CD14-positive monocyte (primary cell): ENCODE measurements at regions not wholly inside any gene's neighbourhood (a gene's known extent, or its start where the extent isn't known, plus 50 kb on each side); places are given as distances from the start of the nearest gene placed in this dataset.

ENCODE experiments used
- DNase-seq, 3 donors: peaks; one replicate each; pipeline ENCODE4 v3.0.0-alpha.2; 2011 to 2022
- H2AFZ ChIP-seq: 2 replicates; pipeline ENCODE4 v1.6.0; 2012; ENCODE audit warnings: mild to moderate bottlenecking, low read depth, low read length, inconsistent platforms; ENCODE audit not compliant: insufficient read depth, poor library complexity, severe bottlenecking
- H3K27ac ChIP-seq, 2 donors: 1 replicate in 1 of 2; 2 replicates in 1 of 2; pipeline ENCODE4 v1.5.1; 2012 to 2013; ENCODE audit warnings: low read length in 2 of 2, control low read depth in 1 of 2, inconsistent platforms in 1 of 2, low read depth in 1 of 2, mild to moderate bottlenecking in 1 of 2
- H3K27me3 ChIP-seq, 2 donors: one replicate each; pipeline versions ENCODE4 v1.6.0 to v1.6.1; 2011 to 2013; ENCODE audit warnings: low read length in 2 of 2; ENCODE audit not compliant: control insufficient read depth in 2 of 2, insufficient read depth in 2 of 2
- H3K36me3 ChIP-seq, 2 donors: replicated peaks in 1 of 2; 1 replicate in 1 of 2; 2 replicates in 1 of 2; pipeline versions ENCODE4 v1.5.1 to v1.6.1; 2012 to 2013; ENCODE audit warnings: low read length in 2 of 2, control low read depth in 1 of 2, inconsistent platforms in 1 of 2, mild to moderate bottlenecking in 1 of 2; ENCODE audit not compliant: insufficient read depth in 2 of 2, control insufficient read depth in 1 of 2
- H3K4me1 ChIP-seq, 2 donors: 1 replicate in 1 of 2; 2 replicates in 1 of 2; pipeline versions ENCODE4 v1.5.1 to v1.6.1; 2012 to 2013; ENCODE audit warnings: low read length in 2 of 2, control low read depth in 1 of 2, inconsistent platforms in 1 of 2, mild to moderate bottlenecking in 1 of 2, moderate library complexity in 1 of 2; ENCODE audit not compliant: insufficient read depth in 2 of 2, control insufficient read depth in 1 of 2
- H3K4me2 ChIP-seq: replicated peaks from 2 replicates; pipeline ENCODE3; 2012; ENCODE audit warnings: low read length, moderate library complexity, mild to moderate bottlenecking; ENCODE audit not compliant: poor library complexity, severe bottlenecking; ENCODE audit errors: extremely low read depth
- H3K4me3 ChIP-seq, 3 experiments: fragments of 200-600 bp in 1 of 3; sonication (generic) in 1 of 3; replicated peaks in 1 of 3; 1 replicate in 2 of 3; 2 replicates in 1 of 3; pipeline ENCODE4 v1.5.1; 2011 to 2013; ENCODE audit warnings: low read length in 3 of 3, mild to moderate bottlenecking in 3 of 3, control low read depth in 2 of 3, low read depth in 2 of 3, inconsistent platforms in 1 of 3, moderate library complexity in 1 of 3
- H3K79me2 ChIP-seq: 2 replicates; pipeline ENCODE4 v1.6.0; 2012; ENCODE audit warnings: mild to moderate bottlenecking, control low read depth, inconsistent platforms, low read length, moderate library complexity; ENCODE audit not compliant: insufficient read depth
- H3K9ac ChIP-seq: 2 replicates; pipeline ENCODE4 v1.6.0; 2017; ENCODE audit warnings: low read length, mild to moderate bottlenecking; ENCODE audit not compliant: insufficient read depth, poor library complexity, severe bottlenecking
- H3K9me3 ChIP-seq, 2 donors: replicated peaks in 1 of 2; 1 replicate in 1 of 2; 2 replicates in 1 of 2; pipeline versions ENCODE4 v1.5.1 to v1.6.1; 2012 to 2013; ENCODE audit warnings: low read length in 2 of 2, control low read depth in 1 of 2; ENCODE audit not compliant: control insufficient read depth in 1 of 2, insufficient read depth in 1 of 2
- H4K20me1 ChIP-seq: 2 replicates; pipeline ENCODE4 v1.6.0; 2012; ENCODE audit warnings: mild to moderate bottlenecking, low read length, control low read depth, moderate library complexity; ENCODE audit not compliant: insufficient read depth
- H3K27ac Mint-ChIP-seq, 7 donors: one replicate each; pipeline ENCODE4 v1.8.0; 2020; ENCODE audit warnings: mild to moderate bottlenecking in 7 of 7, mixed read lengths in 7 of 7, moderate library complexity in 6 of 7, inconsistent platforms in 2 of 7
- H3K27me3 Mint-ChIP-seq, 3 donors: one replicate each; pipeline ENCODE4 v1.8.0; 2021 to 2022; ENCODE audit warnings: low read depth in 3 of 3, mild to moderate bottlenecking in 3 of 3, mixed read lengths in 3 of 3, moderate library complexity in 3 of 3, inconsistent platforms in 1 of 3
- H3K36me3 Mint-ChIP-seq, 2 donors: one replicate each; pipeline ENCODE4 v1.8.0; 2020; ENCODE audit warnings: mixed read lengths in 2 of 2, inconsistent platforms in 1 of 2, mild to moderate bottlenecking in 1 of 2
- H3K4me1 Mint-ChIP-seq: one replicate; pipeline ENCODE4 v1.8.0; 2020; ENCODE audit warnings: mild to moderate bottlenecking, mixed read lengths
- H3K4me3 Mint-ChIP-seq, 2 donors: one replicate each; pipeline ENCODE4 v1.8.0; 2020; ENCODE audit warnings: mild to moderate bottlenecking in 2 of 2, mixed read lengths in 2 of 2, moderate library complexity in 1 of 2
- H3K9me3 Mint-ChIP-seq, 7 donors: one replicate each; pipeline ENCODE4 v1.8.0; 2020 to 2022; ENCODE audit warnings: mixed read lengths in 7 of 7, mild to moderate bottlenecking in 6 of 7, moderate library complexity in 6 of 7, inconsistent platforms in 2 of 7
- WGBS: methylation state at CpG from one replicate; pipeline ENCODE4 v1.1.5; 2013; ENCODE audit warnings: missing lambda C conversion rate; ENCODE audit not compliant: insufficient coverage; 5-methylcytosine and 5-hydroxymethylcytosine counted together
- intact Hi-C, 2 donors: fragments of 100-400 bp; cut with micrococcal nuclease; formaldehyde crosslinking; loops; one replicate each; pipeline versions ENCODE4 v1.15.0 to v1.15.1; 2023
- TF ChIP-seq, protein P1 (sequence below): fragments of 200-600 bp; IDR thresholded peaks from one replicate; pipeline ENCODE4 v1.8.0; 2022; ENCODE audit warnings: antibody characterized with exemption, mild to moderate bottlenecking

DNA sequence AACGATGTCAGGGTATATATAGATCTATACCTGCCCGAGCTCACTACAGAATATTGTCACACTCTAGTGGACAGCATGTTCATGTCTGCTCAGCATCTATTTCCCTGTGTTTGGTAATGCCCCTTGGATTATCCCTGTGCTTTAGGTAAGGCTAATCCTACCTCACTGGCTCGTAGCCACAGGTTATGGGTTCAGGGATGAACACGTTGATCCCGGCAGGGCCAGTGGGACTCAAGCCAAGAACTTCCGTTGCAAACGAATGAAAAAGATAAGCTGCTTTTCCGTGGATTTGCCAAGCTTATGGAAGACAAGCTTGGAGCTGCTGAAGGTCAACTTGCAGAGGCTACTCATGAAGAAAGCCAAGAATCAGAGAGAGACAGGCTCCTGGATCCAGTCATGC lies 400.0 kb upstream of the TSHZ3 start:
- no peaks in the 10 kb centered on the region for H4K20me1 ChIP-seq
- intact Hi-C loops = no loop called here
- H2AFZ ChIP-seq = no peak overlapping the region
- no peaks in the 10 kb centered on the region for H3K36me3 ChIP-seq
- Mint-ChIP-seq H3K9me3 (peaks cover 0 to 6% (median 2%) of the 10 kb centered on the region in 7 donors), H3K4me1 (no peaks in the 10 kb centered on the region), H3K36me3 (no peaks in the 10 kb centered on the region), H3K27me3 (peaks cover 0 to 1% (median 1%) of the 10 kb centered on the region in 3 donors), H3K27ac (no peak overlapping the region), H3K4me3 (no peak overlapping the region)
- H3K4me2 ChIP-seq = no peak overlapping the region
- no peak for DNase-seq
- TF ChIP-seq, protein P1, sequence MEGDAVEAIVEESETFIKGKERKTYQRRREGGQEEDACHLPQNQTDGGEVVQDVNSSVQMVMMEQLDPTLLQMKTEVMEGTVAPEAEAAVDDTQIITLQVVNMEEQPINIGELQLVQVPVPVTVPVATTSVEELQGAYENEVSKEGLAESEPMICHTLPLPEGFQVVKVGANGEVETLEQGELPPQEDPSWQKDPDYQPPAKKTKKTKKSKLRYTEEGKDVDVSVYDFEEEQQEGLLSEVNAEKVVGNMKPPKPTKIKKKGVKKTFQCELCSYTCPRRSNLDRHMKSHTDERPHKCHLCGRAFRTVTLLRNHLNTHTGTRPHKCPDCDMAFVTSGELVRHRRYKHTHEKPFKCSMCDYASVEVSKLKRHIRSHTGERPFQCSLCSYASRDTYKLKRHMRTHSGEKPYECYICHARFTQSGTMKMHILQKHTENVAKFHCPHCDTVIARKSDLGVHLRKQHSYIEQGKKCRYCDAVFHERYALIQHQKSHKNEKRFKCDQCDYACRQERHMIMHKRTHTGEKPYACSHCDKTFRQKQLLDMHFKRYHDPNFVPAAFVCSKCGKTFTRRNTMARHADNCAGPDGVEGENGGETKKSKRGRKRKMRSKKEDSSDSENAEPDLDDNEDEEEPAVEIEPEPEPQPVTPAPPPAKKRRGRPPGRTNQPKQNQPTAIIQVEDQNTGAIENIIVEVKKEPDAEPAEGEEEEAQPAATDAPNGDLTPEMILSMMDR = no peak
- no peak overlapping the region for H3K4me3 ChIP-seq
- H3K27ac ChIP-seq = no peak overlapping the region
- 95% methylated on average over 8 of the region's 8 CpGs for WGBS
- H3K4me1 ChIP-seq = no peaks in the 10 kb centered on the region
- no peaks in the 10 kb centered on the region for H3K27me3 ChIP-seq
- H3K79me2 ChIP-seq = no peaks in the 10 kb centered on the region
- H3K9ac ChIP-seq = no peak overlapping the region
- H3K9me3 ChIP-seq = no peaks in the 10 kb centered on the region

DNA sequence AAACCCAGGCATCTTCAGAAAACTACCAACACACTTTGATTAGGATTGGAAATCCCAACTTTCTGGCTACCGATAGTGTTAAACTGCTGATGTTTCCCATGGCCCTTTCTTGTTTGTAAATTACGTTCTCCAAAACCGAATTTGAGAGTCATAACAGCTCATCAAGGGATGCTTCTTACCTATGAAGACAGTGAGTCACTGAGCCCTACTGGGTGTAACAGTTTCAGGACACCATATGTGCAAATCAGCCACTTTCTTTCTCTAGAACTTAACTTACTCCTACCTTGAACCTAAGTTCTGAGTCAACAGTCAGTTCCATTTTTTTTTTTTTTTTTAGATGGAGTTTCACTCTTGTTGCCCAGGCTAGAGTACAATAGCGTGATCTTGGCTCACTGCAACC lies 410.1 kb upstream of the TSHZ3 start:
- Mint-ChIP-seq H3K27ac (no peak overlapping the region), H3K27me3 (peaks cover 0 to 3% (median 3%) of the 10 kb centered on the region in 3 donors), H3K4me1 (no peaks in the 10 kb centered on the region), H3K9me3 (peaks cover 0 to 10% (median 3%) of the 10 kb centered on the region in 7 donors), H3K4me3 (no peak overlapping the region), H3K36me3 (no peaks in the 10 kb centered on the region)
- intact Hi-C loops = no loop called here
- Histone ChIP-seq H3K4me1 (no peaks in the 10 kb centered on the region), H2AFZ (no peak overlapping the region), H3K4me2 (no peak overlapping the region), H3K36me3 (no peaks in the 10 kb centered on the region), H3K9me3 (no peaks in the 10 kb centered on the region), H4K20me1 (no peaks in the 10 kb centered on the region), H3K4me3 (no peak overlapping the region), H3K79me2 (no peaks in the 10 kb centered on the region), H3K27ac (no peak overlapping the region), H3K27me3 (no peaks in the 10 kb centered on the region), H3K9ac (no peak overlapping the region)
- WGBS = 92% methylated on average over 3 of the region's 4 CpGs
- TF ChIP-seq, protein P1 = no peak
- no peak for DNase-seq
